IMR-90 (cell line): ENCODE measurements at regions not wholly inside any gene's neighbourhood (a gene's known extent, or its start where the extent isn't known, plus 50 kb on each side); places are given as distances from the start of the nearest gene placed in this dataset.

Source experiments
- ATAC-seq: fragments of 200-7000 bp; cut with Tn5 transposase; 2 replicates; pipeline ENCODE4 v1.9.1; 2020; ENCODE audit warnings: low read depth, mild to moderate bottlenecking, moderate library complexity
- BruUV-seq: library from RNA; stranded (reverse); fragments of 400-500 nt; replicated peaks from 2 replicates; lab custom pipeline; 2021; lab: Mats Ljungman, UMichigan
- CTCF ChIA-PET: fragments of 300-600 bp; formaldehyde crosslinking; extraction: SDS; loops from one replicate; lab custom pipeline; 2021; ENCODE audit warnings: antibody characterized with exemption; lab: Yijun Ruan, JAX
- POLR2A ChIA-PET: fragments of 300-600 bp; sonication (Branson Sonifier 250); formaldehyde crosslinking; loops from one replicate; lab custom pipeline; 2022; ENCODE audit warnings: antibody characterized with exemption; ENCODE audit not compliant: unreplicated experiment; lab: Charles Lee
- DNase-seq: peaks from one replicate; pipeline ENCODE4 v3.0.0; 2013
- H2AFZ ChIP-seq: replicated peaks from 2 replicates; pipeline ENCODE3; 2013; ENCODE audit warnings: low read length, mild to moderate bottlenecking; ENCODE audit not compliant: poor library complexity
- H2AK5ac ChIP-seq: 2 replicates; pipeline ENCODE4 v1.6.1; 2013; ENCODE audit warnings: low read depth, low read length, inconsistent platforms
- H2AK9ac ChIP-seq: replicated peaks from 2 replicates; pipeline ENCODE3; 2013; ENCODE audit warnings: mild to moderate bottlenecking, low read depth, low read length, moderate library complexity; ENCODE audit not compliant: poor library complexity
- H2BK120ac ChIP-seq: 2 replicates; pipeline ENCODE4 v1.6.1; 2013; ENCODE audit warnings: low read depth, low read length, inconsistent platforms
- H2BK15ac ChIP-seq: 3 replicates; pipeline ENCODE4 v1.6.1; 2013; ENCODE audit warnings: low read depth, low read length, inconsistent platforms
- H2BK20ac ChIP-seq: 2 replicates; pipeline ENCODE4 v1.6.1; 2013; ENCODE audit warnings: low read depth, mild to moderate bottlenecking, inconsistent platforms, low read length, moderate library complexity
- H2BK5ac ChIP-seq: 2 replicates; pipeline ENCODE4 v1.6.1; 2013; ENCODE audit warnings: mild to moderate bottlenecking, low read depth, low read length, inconsistent platforms; ENCODE audit not compliant: poor library complexity, severe bottlenecking
- H3K14ac ChIP-seq: replicated peaks from 2 replicates; pipeline ENCODE4 v1.6.1; 2013; ENCODE audit warnings: low read depth, low read length, inconsistent platforms
- H3K18ac ChIP-seq: 2 replicates; pipeline ENCODE4 v1.6.1; 2013; ENCODE audit warnings: low read depth, low read length, control low read depth
- H3K23ac ChIP-seq: 2 replicates; pipeline ENCODE4 v1.6.1; 2013; ENCODE audit warnings: low read depth, low read length, inconsistent platforms
- H3K27ac ChIP-seq: 2 replicates; pipeline ENCODE4 v1.5.1; 2013; ENCODE audit warnings: mild to moderate bottlenecking, control low read depth, low read length; ENCODE audit not compliant: insufficient read depth
- H3K27me3 ChIP-seq: 2 replicates; pipeline ENCODE4 v1.6.1; 2013; ENCODE audit warnings: low read length; ENCODE audit not compliant: control insufficient read depth, insufficient read depth
- H3K36me3 ChIP-seq: 2 replicates; pipeline ENCODE4 v1.6.1; 2013; ENCODE audit warnings: low read length, mixed read lengths; ENCODE audit not compliant: control insufficient read depth, insufficient read depth
- H3K4ac ChIP-seq: 2 replicates; pipeline ENCODE4 v1.6.1; 2013; ENCODE audit warnings: low read depth, low read length, inconsistent platforms
- H3K4me1 ChIP-seq: 2 replicates; pipeline ENCODE4 v1.6.1; 2013; ENCODE audit warnings: low read length, mixed read lengths; ENCODE audit not compliant: control insufficient read depth, insufficient read depth
- H3K4me2 ChIP-seq: 2 replicates; pipeline ENCODE4 v1.6.1; 2013; ENCODE audit warnings: low read depth, mild to moderate bottlenecking, control low read depth, low read length, moderate library complexity
- H3K4me3 ChIP-seq: 2 replicates; pipeline ENCODE4 v1.5.1; 2013; ENCODE audit warnings: low read depth, mild to moderate bottlenecking, control low read depth, low read length, moderate library complexity; ENCODE audit not compliant: insufficient read depth
- H3K56ac ChIP-seq: 2 replicates; pipeline ENCODE4 v1.6.1; 2013; ENCODE audit warnings: low read length, inconsistent platforms; ENCODE audit not compliant: insufficient read depth; ENCODE audit errors: extremely low read depth
- H3K79me1 ChIP-seq, 2 experiments: 2 replicates each; pipeline ENCODE4 v1.6.1; 2013; ENCODE audit warnings: low read length in 2 of 2, inconsistent platforms in 1 of 2, low read depth in 1 of 2
- H3K9ac ChIP-seq: 2 replicates; pipeline ENCODE4 v1.6.1; 2013; ENCODE audit warnings: low read depth, low read length, control low read depth
- H3K9me1 ChIP-seq: 2 replicates; pipeline ENCODE4 v1.6.1; 2013; ENCODE audit warnings: low read length, inconsistent platforms; ENCODE audit not compliant: insufficient read depth
- H3K9me3 ChIP-seq: 2 replicates; pipeline ENCODE4 v1.6.1; 2013; ENCODE audit warnings: low read length; ENCODE audit not compliant: control insufficient read depth, insufficient read depth
- H4K20me1 ChIP-seq: 2 replicates; pipeline ENCODE4 v1.6.1; 2013; ENCODE audit warnings: low read length, inconsistent platforms; ENCODE audit not compliant: insufficient read depth
- H4K5ac ChIP-seq: 2 replicates; pipeline ENCODE4 v1.6.1; 2013; ENCODE audit warnings: mild to moderate bottlenecking, low read depth, low read length, control low read depth
- H4K8ac ChIP-seq, 2 experiments: 2 replicates each; pipeline ENCODE4 v1.6.1; 2013; ENCODE audit warnings: low read depth in 2 of 2, low read length in 2 of 2, control low read depth in 1 of 2, inconsistent platforms in 1 of 2
- H4K91ac ChIP-seq: 2 replicates; pipeline ENCODE4 v1.6.1; 2013; ENCODE audit warnings: low read depth, low read length, inconsistent platforms; ENCODE audit not compliant: insufficient read depth
- CEBPB ChIP-seq: IDR thresholded peaks from 2 replicates; pipeline ENCODE4 v1.6.1; 2012; ENCODE audit warnings: low read depth, low read length, improper control_type of control experiment
- MAZ ChIP-seq: IDR thresholded peaks from 2 replicates; pipeline ENCODE4 v1.6.1; 2012; ENCODE audit warnings: low read depth, mild to moderate bottlenecking, low read length, improper control_type of control experiment, moderate library complexity, borderline replicate concordance
- RCOR1 ChIP-seq: IDR thresholded peaks from 2 replicates; pipeline ENCODE4 v1.6.1; 2012; ENCODE audit warnings: mild to moderate bottlenecking, low read length, improper control_type of control experiment; ENCODE audit not compliant: insufficient replicate concordance
- WGBS, 2 experiments: methylation state at CpG; one replicate each; pipeline versions ENCODE4 v1.1.5 to v1.1.7; 2013; ENCODE audit warnings: missing lambda C conversion rate in 2 of 2; ENCODE audit not compliant: insufficient read length in 1 of 2; ENCODE audit errors: extremely low coverage in 2 of 2; 5-methylcytosine and 5-hydroxymethylcytosine counted together
- dilution Hi-C: fragments of 300-500 bp; cut with HindIII; formaldehyde crosslinking; loops from one replicate; pipeline ENCODE4 v1.14.3; 2018; ENCODE audit warnings: low sequenced_read_pairs; ENCODE audit not compliant: unreplicated experiment
- in situ Hi-C: fragments of 300-500 bp; cut with MboI; formaldehyde crosslinking; loops from 3 replicates; pipeline ENCODE4 v1.14.3; 2019; ENCODE audit warnings: low sequenced_read_pairs, inconsistent platforms, mixed read lengths
- intact Hi-C: fragments of 100-400 bp; cut with micrococcal nuclease; formaldehyde crosslinking; loops from 2 replicates; pipeline ENCODE4 v1.10.0; 2022
- TF ChIP-seq, protein P1 (sequence below): fragments of 150-350 bp; IDR thresholded peaks from 2 replicates; pipeline ENCODE4 v1.6.1; 2016; ENCODE audit warnings: low read depth, mild to moderate bottlenecking, low read length, moderate library complexity, borderline replicate concordance

DNA sequence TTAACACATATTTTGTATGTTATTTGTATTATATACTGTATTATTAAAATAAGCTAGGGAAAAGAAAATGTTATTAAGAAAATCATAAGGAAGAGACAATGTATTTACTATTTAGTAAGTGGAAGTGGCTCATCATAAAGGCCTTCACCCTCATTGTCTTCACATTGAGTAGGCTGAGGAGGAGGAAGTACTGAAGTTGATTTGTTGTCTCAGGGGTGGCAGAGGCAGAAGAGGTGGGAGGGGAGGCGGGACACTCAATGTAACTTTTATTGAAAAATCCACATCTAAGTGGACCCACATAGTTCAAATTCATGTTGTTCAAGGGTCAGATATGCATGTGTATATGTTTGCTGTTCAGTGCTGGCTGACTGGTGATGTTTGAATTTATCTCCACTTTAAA is 210.2 kb upstream of the CITED2 start:
- no peak overlapping the region for H3K9ac ChIP-seq
- H2BK15ac ChIP-seq, result peak overlapping the region; percentile 18; the same call in 1 of the 3 replicates
- dilution Hi-C loops, result no loop called here
- 0 out of 2 replicates have a peak overlapping the region, but pooled peaks have one; percentile 8 for H2BK20ac ChIP-seq
- peak overlapping the region; percentile 72 for H2AK5ac ChIP-seq
- no peaks in the 10 kb centered on the region for H3K27me3 ChIP-seq
- H4K91ac ChIP-seq, result no peak overlapping the region; the same call in 1 of the 2 replicates
- no peak overlapping the region for H3K4me2 ChIP-seq
- H3K79me1 ChIP-seq, result peaks cover 0 to 4% of the 10 kb centered on the region in 2 experiments; a peak in 1 of 4 replicates
- H3K9me3 ChIP-seq, result no peaks in the 10 kb centered on the region
- peaks cover 7% of the 10 kb centered on the region for H3K9me1 ChIP-seq
- 0 out of 2 replicates have a peak overlapping the region, but pooled peaks have one; percentile 50 for H3K14ac ChIP-seq
- in situ Hi-C loops, result no loop called here
- WGBS, 2 experiments, result no CpG with 5 or more reads among the region's 1 CpG
- H3K23ac ChIP-seq, result no peak overlapping the region
- DNase-seq (no peak), ATAC-seq (no peak)
- peaks cover 13% of the 10 kb centered on the region for H3K4me1 ChIP-seq
- no peak overlapping the region for H3K4me3 ChIP-seq
- intact Hi-C loops, result no loop called here
- H3K4ac ChIP-seq, result peak overlapping the region; percentile 39; the same call in 1 of the 2 replicates
- no peak overlapping the region for H2AFZ ChIP-seq
- no peak overlapping the region for H2BK5ac ChIP-seq
- no peak overlapping the region for H3K56ac ChIP-seq
- H2BK120ac ChIP-seq, result peak overlapping the region; percentile 58; the same call in 1 of the 2 replicates
- H3K27ac ChIP-seq, result no peak overlapping the region
- no peaks in the 10 kb centered on the region for H4K20me1 ChIP-seq
- H2AK9ac ChIP-seq, result no peak overlapping the region
- no TSS peak for BruUV-seq
- peak overlapping the region; percentile 43; the same call in 1 of the 2 replicates for H3K18ac ChIP-seq
- H4K8ac ChIP-seq, result peak overlapping the region in 1 of 2 experiments; percentile 34; a peak in 2 of 4 replicates
- no peaks in the 10 kb centered on the region for H3K36me3 ChIP-seq
- ChIA-PET CTCF (no interaction called here), POLR2A (no interaction called here)
- no peak overlapping the region for H4K5ac ChIP-seq
- TF ChIP-seq MAZ (no peak), RCOR1 (no peak), CEBPB (no peak)
- TF ChIP-seq, protein P1, sequence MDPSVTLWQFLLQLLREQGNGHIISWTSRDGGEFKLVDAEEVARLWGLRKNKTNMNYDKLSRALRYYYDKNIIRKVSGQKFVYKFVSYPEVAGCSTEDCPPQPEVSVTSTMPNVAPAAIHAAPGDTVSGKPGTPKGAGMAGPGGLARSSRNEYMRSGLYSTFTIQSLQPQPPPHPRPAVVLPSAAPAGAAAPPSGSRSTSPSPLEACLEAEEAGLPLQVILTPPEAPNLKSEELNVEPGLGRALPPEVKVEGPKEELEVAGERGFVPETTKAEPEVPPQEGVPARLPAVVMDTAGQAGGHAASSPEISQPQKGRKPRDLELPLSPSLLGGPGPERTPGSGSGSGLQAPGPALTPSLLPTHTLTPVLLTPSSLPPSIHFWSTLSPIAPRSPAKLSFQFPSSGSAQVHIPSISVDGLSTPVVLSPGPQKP, result no peak
